ENCODE measurements at regions not wholly inside any gene's neighbourhood (a gene's known extent, or its start where the extent isn't known, plus 50 kb on each side); places are given as distances from the start of the nearest gene placed in this dataset.

- TF ChIP-seq POLR2A (IDR thresholded peaks at IDR 0.05) = no peak
- TF ChIP-seq, protein P1, sequence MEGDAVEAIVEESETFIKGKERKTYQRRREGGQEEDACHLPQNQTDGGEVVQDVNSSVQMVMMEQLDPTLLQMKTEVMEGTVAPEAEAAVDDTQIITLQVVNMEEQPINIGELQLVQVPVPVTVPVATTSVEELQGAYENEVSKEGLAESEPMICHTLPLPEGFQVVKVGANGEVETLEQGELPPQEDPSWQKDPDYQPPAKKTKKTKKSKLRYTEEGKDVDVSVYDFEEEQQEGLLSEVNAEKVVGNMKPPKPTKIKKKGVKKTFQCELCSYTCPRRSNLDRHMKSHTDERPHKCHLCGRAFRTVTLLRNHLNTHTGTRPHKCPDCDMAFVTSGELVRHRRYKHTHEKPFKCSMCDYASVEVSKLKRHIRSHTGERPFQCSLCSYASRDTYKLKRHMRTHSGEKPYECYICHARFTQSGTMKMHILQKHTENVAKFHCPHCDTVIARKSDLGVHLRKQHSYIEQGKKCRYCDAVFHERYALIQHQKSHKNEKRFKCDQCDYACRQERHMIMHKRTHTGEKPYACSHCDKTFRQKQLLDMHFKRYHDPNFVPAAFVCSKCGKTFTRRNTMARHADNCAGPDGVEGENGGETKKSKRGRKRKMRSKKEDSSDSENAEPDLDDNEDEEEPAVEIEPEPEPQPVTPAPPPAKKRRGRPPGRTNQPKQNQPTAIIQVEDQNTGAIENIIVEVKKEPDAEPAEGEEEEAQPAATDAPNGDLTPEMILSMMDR (IDR thresholded peaks at IDR 0.05) = no peak
Observed at GRCh38 chr16:86231996-86232350, 278.4 kb upstream of the FOXF1 start.
